GM12874 (cell line): ENCODE measurements at regions not wholly inside any gene's neighbourhood (a gene's known extent, or its start where the extent isn't known, plus 50 kb on each side); places are given as distances from the start of the nearest gene placed in this dataset.

ENCODE experiments used
- CTCF ChIP-seq: IDR thresholded peaks from 2 replicates; pipeline ENCODE4 v1.5.1; 2011; ENCODE audit warnings: low read depth, mild to moderate bottlenecking, control low read depth, low read length, moderate library complexity; ENCODE audit not compliant: insufficient read depth

- no peak for TF ChIP-seq CTCF
These were observed 94.3 kb upstream of the GNAI1 start for GRCh38 chr7:80040335-80040734.

DNA sequence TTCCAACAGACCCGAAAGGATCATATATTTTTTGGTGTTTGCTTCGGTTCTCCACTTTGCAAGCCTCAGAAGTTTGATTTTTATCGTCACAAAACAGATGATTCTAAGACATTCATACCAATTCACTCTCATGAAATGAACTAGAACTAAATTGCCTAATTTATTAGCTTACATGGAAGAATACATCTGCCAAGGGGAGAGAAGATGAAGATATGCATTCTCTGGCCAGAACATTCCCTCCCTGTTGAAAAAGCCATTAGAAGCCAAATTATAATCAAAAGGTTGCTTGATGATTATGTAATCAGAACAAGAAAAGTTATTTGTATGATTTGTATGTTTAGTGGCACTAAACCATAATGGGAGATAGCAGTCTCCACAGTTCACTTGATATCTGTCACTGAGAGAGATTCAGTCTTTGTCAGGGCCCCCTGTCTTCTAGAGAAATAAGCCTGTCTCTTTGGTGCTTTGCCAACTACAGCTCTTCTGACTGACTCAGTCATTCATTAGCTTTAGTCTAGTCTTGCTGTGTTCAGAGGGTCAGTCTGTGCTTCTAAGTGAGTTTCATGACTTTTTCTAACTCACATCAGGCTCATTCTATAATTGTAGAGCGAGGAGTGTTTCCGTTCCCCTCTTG lies 95.3 kb upstream of the GNAI1 start:
- no peak for TF ChIP-seq CTCF

- TF ChIP-seq CTCF: no peak
These were observed 96.9 kb upstream of the GNAI1 start for GRCh38 chr7:80037689-80038088.

DNA sequence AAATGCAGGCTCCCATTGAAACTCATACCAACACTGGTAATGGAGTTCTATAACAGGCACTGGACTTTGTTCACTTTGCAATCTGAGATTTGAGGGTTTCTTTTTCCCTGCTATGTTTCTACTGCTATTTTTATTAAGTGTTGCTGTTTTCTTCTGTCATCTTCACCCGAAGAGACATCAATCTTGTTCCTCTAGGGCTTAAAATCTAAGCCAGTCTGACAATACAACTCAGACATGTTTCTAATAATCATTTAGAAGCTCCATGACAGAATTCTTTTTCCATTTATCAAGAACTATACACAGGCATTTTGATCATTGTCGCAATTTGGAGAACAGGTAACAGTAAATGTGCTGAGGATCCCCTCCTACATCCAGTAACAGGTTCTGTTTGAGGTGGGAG lies 98.5 kb upstream of the GNAI1 start:
- TF ChIP-seq CTCF: no peak

GRCh38 chr7:80028717-80029116 lies 105.9 kb upstream of the GNAI1 start:
- no peak for TF ChIP-seq CTCF

- TF ChIP-seq CTCF: no peak
These were observed 106.9 kb upstream of the GNAI1 start for GRCh38 chr7:80027611-80028173.

GRCh38 chr7:80026766-80027165 lies 107.9 kb upstream of the GNAI1 start:
- TF ChIP-seq CTCF: no peak
